NCI-H1092 treated with DMSO at 0.1 percent for 48 hours (cell line): ENCODE measurements at regions not wholly inside any gene's neighbourhood (a gene's known extent, or its start where the extent isn't known, plus 50 kb on each side); places are given as distances from the start of the nearest gene placed in this dataset.

ENCODE experiments used
- DNase-seq: peaks from one replicate; lab custom pipeline; 2025; lab: John Stamatoyannopoulos, UW

GRCh38 chr22:48373626-48374173 lies 1454.0 kb downstream of the BRD1 start:
- no peak for DNase-seq

GRCh38 chr22:48372390-48372789 lies 1455.3 kb downstream of the BRD1 start:
- DNase-seq = no peak

- DNase-seq = no peak
Measured at GRCh38 chr22:48371391-48371790, 1456.3 kb downstream of the BRD1 start.

- DNase-seq = no peak
Measured at GRCh38 chr22:48370508-48371325, 1457.0 kb downstream of the BRD1 start.

- no peak for DNase-seq
Measured at GRCh38 chr22:48369789-48370507, 1457.7 kb downstream of the BRD1 start.

- DNase-seq = no peak
Measured at GRCh38 chr22:48368975-48369525, 1458.6 kb downstream of the BRD1 start.

- no peak for DNase-seq
Measured at GRCh38 chr22:48367731-48368130, 1459.9 kb downstream of the BRD1 start.

- no peak for DNase-seq
Measured at GRCh38 chr22:48366591-48366990, 1461.1 kb downstream of the BRD1 start.

GRCh38 chr22:48366056-48366455 lies 1461.6 kb downstream of the BRD1 start:
- DNase-seq = no peak

GRCh38 chr22:48365386-48365785 lies 1462.3 kb downstream of the BRD1 start:
- DNase-seq = no peak

- DNase-seq = no peak
Measured at GRCh38 chr22:48362721-48363404, 1464.8 kb downstream of the BRD1 start.

GRCh38 chr22:48361099-48361639 lies 1466.5 kb downstream of the BRD1 start:
- no peak for DNase-seq

GRCh38 chr22:48359613-48359965 lies 1468.1 kb downstream of the BRD1 start:
- no peak for DNase-seq

GRCh38 chr22:48358886-48359612 lies 1468.6 kb downstream of the BRD1 start:
- no peak for DNase-seq

GRCh38 chr22:48357961-48358360 lies 1469.7 kb downstream of the BRD1 start:
- DNase-seq = no peak

GRCh38 chr22:48357196-48357595 lies 1470.5 kb downstream of the BRD1 start:
- DNase-seq = no peak

- DNase-seq = no peak
Measured at GRCh38 chr22:48356731-48357130, 1470.9 kb downstream of the BRD1 start.

GRCh38 chr22:48354096-48354495 lies 1473.6 kb downstream of the BRD1 start:
- DNase-seq = no peak

- no peak for DNase-seq
Measured at GRCh38 chr22:48353116-48353947, 1474.3 kb downstream of the BRD1 start.
